ENCODE measurements at regions not wholly inside any gene's neighbourhood (a gene's known extent, or its start where the extent isn't known, plus 50 kb on each side); places are given as distances from the start of the nearest gene placed in this dataset.
"Not testable (repeated sequence)": the region's sequence is repeated elsewhere in the genome, so short reads cannot be mapped to it uniquely, and the experiment has no call there.

DNA sequence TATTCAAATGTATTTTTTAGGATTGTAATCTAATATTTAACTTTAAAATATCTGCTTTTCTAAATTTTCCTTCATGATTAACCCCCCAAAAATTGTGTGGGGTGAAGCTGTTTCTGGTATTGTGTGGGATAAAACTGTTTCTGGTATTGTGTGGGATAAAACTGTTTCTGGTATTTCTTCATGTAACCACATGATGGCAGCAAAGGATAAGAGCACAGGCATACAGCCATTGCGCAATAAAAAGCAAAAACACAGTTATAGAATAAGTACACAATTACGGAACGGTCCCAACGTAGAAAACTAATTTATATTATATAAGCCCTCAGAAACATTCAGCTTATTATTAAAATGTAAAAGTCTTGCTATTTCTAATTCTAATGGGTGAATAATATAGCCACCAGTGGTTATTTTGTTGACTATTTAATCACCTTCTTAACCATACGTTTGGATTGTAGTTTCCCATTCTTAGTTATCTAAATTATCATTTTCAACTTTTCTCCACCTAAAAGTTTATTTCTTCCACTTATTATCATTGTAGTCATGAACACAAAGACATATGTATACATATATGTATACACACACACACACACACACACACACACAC, 333.9 kb upstream of the FSTL5 start:
- Histone ChIP-seq H3K27me3 (ENCODE audit: control insufficient read depth, insufficient read depth, low read length) (no peaks in the 10 kb centered on the region), H3K36me3 (ENCODE audit: control insufficient read depth, insufficient read depth, low read length) (no peaks in the 10 kb centered on the region), H3K4me3 (ENCODE audit: low read depth, low read length) (no peak overlapping the region)
- TF ChIP-seq, protein P1, sequence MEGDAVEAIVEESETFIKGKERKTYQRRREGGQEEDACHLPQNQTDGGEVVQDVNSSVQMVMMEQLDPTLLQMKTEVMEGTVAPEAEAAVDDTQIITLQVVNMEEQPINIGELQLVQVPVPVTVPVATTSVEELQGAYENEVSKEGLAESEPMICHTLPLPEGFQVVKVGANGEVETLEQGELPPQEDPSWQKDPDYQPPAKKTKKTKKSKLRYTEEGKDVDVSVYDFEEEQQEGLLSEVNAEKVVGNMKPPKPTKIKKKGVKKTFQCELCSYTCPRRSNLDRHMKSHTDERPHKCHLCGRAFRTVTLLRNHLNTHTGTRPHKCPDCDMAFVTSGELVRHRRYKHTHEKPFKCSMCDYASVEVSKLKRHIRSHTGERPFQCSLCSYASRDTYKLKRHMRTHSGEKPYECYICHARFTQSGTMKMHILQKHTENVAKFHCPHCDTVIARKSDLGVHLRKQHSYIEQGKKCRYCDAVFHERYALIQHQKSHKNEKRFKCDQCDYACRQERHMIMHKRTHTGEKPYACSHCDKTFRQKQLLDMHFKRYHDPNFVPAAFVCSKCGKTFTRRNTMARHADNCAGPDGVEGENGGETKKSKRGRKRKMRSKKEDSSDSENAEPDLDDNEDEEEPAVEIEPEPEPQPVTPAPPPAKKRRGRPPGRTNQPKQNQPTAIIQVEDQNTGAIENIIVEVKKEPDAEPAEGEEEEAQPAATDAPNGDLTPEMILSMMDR (IDR thresholded peaks at IDR 0.05; ENCODE audit: insufficient read depth, low read length, severe bottlenecking), result peak; percentile 60
- no peak for FAIRE-seq
- peak; percentile 47 for DNase-seq (ENCODE audit: low read depth)

DNA sequence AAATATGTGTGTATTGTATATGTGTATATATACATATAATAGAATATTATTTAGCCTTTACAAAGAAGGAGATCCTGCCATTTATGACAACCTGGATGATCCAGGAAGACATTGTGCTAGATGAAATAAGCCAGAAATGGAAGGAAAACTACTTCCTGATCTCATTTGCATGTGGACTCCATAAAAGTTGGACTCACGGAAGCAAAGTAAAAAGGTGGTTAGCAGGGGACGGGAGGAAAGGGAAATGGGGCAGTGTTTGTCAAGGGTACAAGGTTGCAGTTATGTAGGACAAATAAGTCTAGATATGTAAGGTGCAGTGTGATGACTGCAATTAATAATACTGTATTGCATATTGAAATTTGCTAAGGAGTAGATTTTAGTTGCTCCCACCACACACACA, 331.1 kb upstream of the FSTL5 start:
- Histone ChIP-seq H3K36me3 (ENCODE audit: control insufficient read depth, insufficient read depth, low read length) (no peaks in the 10 kb centered on the region), H3K27me3 (ENCODE audit: control insufficient read depth, insufficient read depth, low read length) (no peaks in the 10 kb centered on the region), H3K4me3 (ENCODE audit: low read depth, low read length) (no peak overlapping the region)
- FAIRE-seq (no peak), DNase-seq (ENCODE audit: low read depth) (no peak)
- TF ChIP-seq, protein P1 (IDR thresholded peaks at IDR 0.05; ENCODE audit: insufficient read depth, low read length, severe bottlenecking), result no peak

DNA sequence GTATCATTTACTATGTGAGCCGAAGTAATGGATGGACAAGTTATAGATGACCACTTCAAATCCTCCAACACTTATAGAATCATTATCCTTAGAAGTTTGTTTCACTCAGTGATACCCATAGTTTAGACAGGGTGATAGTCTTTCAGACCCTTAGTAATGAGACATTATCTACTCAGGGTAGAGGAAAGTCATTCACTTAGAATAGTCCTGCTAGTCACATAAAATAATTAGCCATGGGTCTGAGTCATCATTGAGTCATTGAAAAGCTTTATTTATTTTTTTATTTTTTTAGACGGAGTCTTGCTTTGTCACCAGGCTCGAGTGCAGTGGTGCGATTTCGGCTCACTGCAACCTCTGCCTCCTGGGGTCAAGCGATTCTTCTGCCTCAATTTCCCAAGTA, 321.7 kb upstream of the FSTL5 start:
- FAIRE-seq (no peak), DNase-seq (ENCODE audit: low read depth) (peak; percentile 53)
- no peaks in the 10 kb centered on the region for H3K36me3 ChIP-seq (ENCODE audit: control insufficient read depth, insufficient read depth, low read length)
- no peaks in the 10 kb centered on the region for H3K27me3 ChIP-seq (ENCODE audit: control insufficient read depth, insufficient read depth, low read length)
- TF ChIP-seq, protein P1 (IDR thresholded peaks at IDR 0.05; ENCODE audit: insufficient read depth, low read length, severe bottlenecking), result no peak
- no peak overlapping the region for H3K4me3 ChIP-seq (ENCODE audit: low read depth, low read length)

DNA sequence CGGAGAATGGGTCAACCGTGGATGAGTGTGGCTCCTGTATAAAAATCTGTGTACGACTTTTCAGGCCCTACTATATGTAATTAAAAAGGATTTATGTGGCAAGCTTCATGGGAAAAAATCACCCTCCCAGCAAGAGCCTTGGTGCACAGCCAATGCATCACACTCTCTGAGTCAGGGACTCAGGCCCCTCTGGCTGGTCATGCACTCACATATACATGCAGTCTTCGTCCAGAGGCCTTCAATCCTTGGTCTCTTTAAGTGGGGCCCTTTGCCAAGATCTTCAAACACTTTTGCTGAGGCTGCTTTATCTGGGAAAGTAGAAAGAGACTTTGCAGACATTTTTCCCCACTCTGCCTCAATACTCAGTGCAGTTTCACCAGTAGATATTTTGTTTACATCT, 311.4 kb upstream of the FSTL5 start:
- FAIRE-seq (no peak), DNase-seq (ENCODE audit: low read depth) (no peak)
- no peak overlapping the region for H3K4me3 ChIP-seq (ENCODE audit: low read depth, low read length)
- no peaks in the 10 kb centered on the region for H3K27me3 ChIP-seq (ENCODE audit: control insufficient read depth, insufficient read depth, low read length)
- no peaks in the 10 kb centered on the region for H3K36me3 ChIP-seq (ENCODE audit: control insufficient read depth, insufficient read depth, low read length)
- TF ChIP-seq, protein P1 (IDR thresholded peaks at IDR 0.05; ENCODE audit: insufficient read depth, low read length, severe bottlenecking), result no peak

DNA sequence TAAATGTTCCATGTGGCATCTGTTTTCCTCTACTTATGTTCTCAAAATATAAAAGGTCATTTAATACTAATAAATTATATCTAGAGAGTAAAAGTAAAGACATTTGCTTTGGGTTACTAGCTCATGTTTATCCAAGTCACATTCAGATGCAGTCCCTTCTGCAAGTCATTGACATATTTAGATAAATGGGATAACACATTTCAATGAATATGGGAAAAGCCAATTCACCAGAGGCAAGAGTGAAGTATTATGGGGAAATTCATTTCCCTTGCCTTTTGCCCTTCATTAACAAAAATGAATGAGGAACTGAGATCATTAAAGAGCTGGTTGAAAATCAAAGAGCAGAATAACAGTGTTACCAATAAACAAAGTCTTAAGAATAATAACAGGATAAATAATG, 306.2 kb upstream of the FSTL5 start:
- Histone ChIP-seq H3K36me3 (ENCODE audit: control insufficient read depth, insufficient read depth, low read length) (no peaks in the 10 kb centered on the region), H3K27me3 (ENCODE audit: control insufficient read depth, insufficient read depth, low read length) (no peaks in the 10 kb centered on the region), H3K4me3 (ENCODE audit: low read depth, low read length) (no peak overlapping the region)
- FAIRE-seq, result no peak
- TF ChIP-seq, protein P1 (IDR thresholded peaks at IDR 0.05; ENCODE audit: insufficient read depth, low read length, severe bottlenecking), result no peak
- no peak for DNase-seq (ENCODE audit: low read depth)

DNA sequence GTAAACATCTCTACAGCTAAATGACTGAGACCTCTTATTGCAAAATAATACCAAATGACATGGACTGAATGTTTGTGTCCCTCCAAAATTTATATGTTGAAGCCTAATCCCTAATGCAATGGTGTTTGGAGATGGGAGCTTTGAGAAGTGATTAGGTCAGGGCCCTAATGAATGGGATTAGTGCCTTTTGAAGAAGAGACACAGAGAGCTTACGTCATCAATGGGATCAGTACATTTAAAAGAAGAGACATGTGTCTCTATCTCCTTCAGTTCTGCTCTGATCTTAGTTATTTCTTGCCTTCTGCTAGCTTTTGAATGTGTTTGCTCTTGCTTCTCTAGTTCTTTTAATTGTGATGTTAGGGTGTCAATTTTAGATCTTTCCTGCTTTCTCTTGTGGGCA, 301.6 kb upstream of the FSTL5 start:
- not testable (repeated sequence) for DNase-seq (ENCODE audit: low read depth); FAIRE-seq; H3K36me3 ChIP-seq (ENCODE audit: control insufficient read depth, insufficient read depth, low read length); H3K27me3 ChIP-seq (ENCODE audit: control insufficient read depth, insufficient read depth, low read length); H3K4me3 ChIP-seq (ENCODE audit: low read depth, low read length)

Measured in bronchial epithelial cell (primary cell).